ENCODE measurements at regions not wholly inside any gene's neighbourhood (a gene's known extent, or its start where the extent isn't known, plus 50 kb on each side); places are given as distances from the start of the nearest gene placed in this dataset.

DNA sequence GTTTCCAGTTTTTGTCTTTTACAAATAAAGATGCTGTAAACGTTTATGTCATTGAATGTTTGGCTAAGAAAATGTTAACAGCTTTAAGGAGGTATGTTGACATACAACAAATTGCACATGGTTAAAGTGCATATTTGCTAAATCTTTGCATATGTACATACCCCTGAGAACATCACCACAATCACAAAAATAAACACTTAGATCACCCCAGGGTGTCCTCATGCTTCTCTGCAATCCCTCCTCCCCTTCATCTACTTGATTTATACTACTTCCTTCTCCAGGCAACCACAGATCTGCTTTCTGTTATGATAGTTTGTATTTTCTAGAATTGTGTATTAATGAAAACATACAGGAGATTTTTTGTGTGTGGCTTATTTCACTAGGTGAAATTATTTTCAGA lies 209.5 kb downstream of the GLRX3 start:
- Histone ChIP-seq H3K4me3 (no peak overlapping the region), H3K4me1 (no peaks in the 10 kb centered on the region), H3K9me3 (no peaks in the 10 kb centered on the region), H3K4me2 (no peak overlapping the region), H3K27ac (no peak overlapping the region)
- POLR2A ChIA-PET: no interaction called here
- DNase-seq (ENCODE audit: low read depth in 1 of 2, low spot score in 1 of 2): no peak
- TF ChIP-seq POLR2AphosphoS2 (conservative IDR thresholded peaks at IDR 0.05; ENCODE audit: low read length): no peak
- 0% methylated on average over 1 of the region's 1 CpG for WGBS (ENCODE audit: missing lambda C conversion rate)
- CTCF ChIA-PET: no interaction called here
- FAIRE-seq: no peak
- ATAC-seq: no peak

DNA sequence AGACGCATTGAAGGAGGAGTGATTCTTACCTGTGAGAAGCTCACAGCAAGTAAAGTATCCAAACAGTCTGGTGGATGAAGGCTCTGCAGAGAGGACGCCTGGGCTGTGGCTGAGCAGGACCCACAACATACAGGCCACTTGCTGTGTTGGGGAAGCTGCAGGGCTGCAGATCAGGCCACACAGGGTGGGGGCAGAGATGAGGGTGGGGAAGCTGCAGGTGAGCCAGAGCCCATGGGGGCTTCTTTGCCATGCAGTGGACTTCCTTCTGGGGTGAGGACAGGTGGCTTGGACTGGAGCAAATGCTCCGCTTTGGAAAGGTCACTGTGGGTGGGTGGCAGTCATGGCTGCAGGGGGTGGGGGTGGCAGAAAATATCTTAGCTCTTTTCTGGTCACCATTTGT lies 214.8 kb downstream of the GLRX3 start:
- FAIRE-seq (no peak), DNase-seq (ENCODE audit: low read depth in 1 of 2, low spot score in 1 of 2) (no peak), ATAC-seq (no peak)
- no peak for TF ChIP-seq SREBF2 (IDR thresholded peaks at IDR 0.05)
- no peak for TF ChIP-seq PHF8 (IDR thresholded peaks at IDR 0.05; ENCODE audit: borderline replicate concordance, low read depth)
- no peak for TF ChIP-seq JUN (IDR thresholded peaks at IDR 0.05)
- no peak for TF ChIP-seq RFX5 (IDR thresholded peaks at IDR 0.05)
- TF ChIP-seq ESRRA (IDR thresholded peaks at IDR 0.05; ENCODE audit: borderline replicate concordance, low read length): no peak
- Histone ChIP-seq H3K27ac (no peak overlapping the region), H3K4me1 (no peaks in the 10 kb centered on the region), H3K4me3 (no peak overlapping the region), H3K9me3 (no peaks in the 10 kb centered on the region), H3K4me2 (no peak overlapping the region)
- CTCF ChIA-PET: no interaction called here
- POLR2A ChIA-PET: no interaction called here
- 0% methylated on average over 3 of the region's 3 CpGs for WGBS (ENCODE audit: missing lambda C conversion rate)

DNA sequence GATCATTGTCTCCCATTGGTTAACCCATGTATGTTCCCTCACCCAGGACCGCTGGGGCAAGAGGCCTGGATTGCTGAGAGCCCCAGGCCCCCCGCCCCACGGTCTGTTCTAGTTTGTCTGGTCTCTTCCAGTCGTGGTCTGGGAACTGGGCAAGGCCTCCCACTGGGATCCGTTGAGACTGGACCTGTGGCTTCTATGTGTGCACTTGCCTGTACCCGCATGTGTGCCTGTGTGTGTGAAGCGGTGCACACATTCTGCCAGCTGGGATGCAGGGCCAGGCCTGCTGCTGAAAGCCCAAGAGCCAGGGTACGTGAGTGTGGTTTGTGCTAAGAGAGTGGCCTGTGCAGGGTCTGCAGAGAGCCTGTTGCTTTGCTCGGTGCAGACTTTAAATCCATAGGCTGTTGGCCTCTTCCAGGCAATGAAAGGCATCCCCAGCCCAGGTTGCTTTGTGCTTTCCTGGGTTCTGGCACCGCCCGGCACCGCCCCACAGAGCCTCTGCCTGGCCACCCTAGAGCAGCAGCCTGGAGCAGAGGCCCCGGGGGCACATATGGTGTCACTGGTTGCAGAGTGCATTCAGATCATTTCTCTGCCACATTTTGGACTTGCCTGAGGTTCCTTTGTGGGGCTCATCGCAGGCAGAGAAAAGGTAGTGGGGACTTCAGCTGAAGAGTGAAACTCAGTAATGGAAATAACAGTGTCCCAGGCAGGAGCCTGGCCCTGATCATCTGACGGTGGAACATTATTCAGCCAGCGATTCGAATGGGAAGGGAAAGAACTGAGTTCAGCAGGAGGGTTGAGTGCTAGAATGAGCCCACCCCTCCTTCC lies 215.5 kb downstream of the GLRX3 start:
- Histone ChIP-seq H3K9me3 (no peaks in the 10 kb centered on the region), H3K4me3 (no peak overlapping the region), H3K27ac (no peak overlapping the region), H3K4me1 (no peaks in the 10 kb centered on the region), H3K4me2 (no peak overlapping the region)
- WGBS (ENCODE audit: missing lambda C conversion rate): 21% methylated on average over 14 of the region's 17 CpGs
- no peak for FAIRE-seq
- no peak for ATAC-seq
- ChIA-PET CTCF (no interaction called here), POLR2A (no interaction called here)
- TF ChIP-seq CEBPB (IDR thresholded peaks at IDR 0.05): no peak
- no peak for TF ChIP-seq MYC (IDR thresholded peaks at IDR 0.05; ENCODE audit: borderline replicate concordance, low read length)
- TF ChIP-seq EHMT2 (IDR thresholded peaks at IDR 0.05; ENCODE audit: low read depth): no peak
- DNase-seq (ENCODE audit: low read depth in 1 of 2, low spot score in 1 of 2): no peak

DNA sequence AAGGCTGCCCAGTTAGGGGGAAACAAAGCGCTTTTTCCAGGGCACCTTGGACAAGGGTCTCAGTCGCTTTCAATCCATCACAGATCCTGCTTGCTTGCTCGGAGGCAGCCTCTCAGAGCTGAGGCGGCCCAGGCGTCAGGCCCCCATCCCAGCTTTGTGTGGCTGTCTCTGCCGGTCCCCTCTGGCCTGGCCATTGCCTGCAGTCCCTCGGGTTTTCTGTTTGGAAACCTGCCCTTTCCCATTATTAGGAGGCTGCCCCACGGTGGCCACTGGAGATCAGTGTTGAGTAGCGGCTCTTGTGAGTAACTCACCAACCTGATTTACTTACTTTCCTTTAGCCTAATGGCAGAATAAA lies 216.1 kb downstream of the GLRX3 start:
- H3K4me3 ChIP-seq: no peak overlapping the region
- no peak for DNase-seq (ENCODE audit: low read depth in 1 of 2, low spot score in 1 of 2)
- no peak overlapping the region for H3K4me2 ChIP-seq
- WGBS (ENCODE audit: missing lambda C conversion rate): under 1% methylated on average over 9 of the region's 9 CpGs
- no peaks in the 10 kb centered on the region for H3K4me1 ChIP-seq
- no peaks in the 10 kb centered on the region for H3K9me3 ChIP-seq
- TF ChIP-seq EHF (CRISPR knock-in tag; IDR thresholded peaks at IDR 0.05) (no peak), HEYL (CRISPR knock-in tag; IDR thresholded peaks at IDR 0.05) (no peak), ZC3H11A (IDR thresholded peaks at IDR 0.05) (no peak), TFCP2L1 (CRISPR knock-in tag; IDR thresholded peaks at IDR 0.05) (no peak), HOXB13 (CRISPR knock-in tag; IDR thresholded peaks at IDR 0.05; ENCODE audit: low read depth) (no peak), RNF2 (IDR thresholded peaks at IDR 0.05; ENCODE audit: borderline replicate concordance, low read depth) (no peak), ESRRA (IDR thresholded peaks at IDR 0.05; ENCODE audit: borderline replicate concordance, low read length) (no peak), POLR2A (IDR thresholded peaks at IDR 0.05; ENCODE audit: low read length) (no peak), EP300 (IDR thresholded peaks at IDR 0.05) (no peak), CBX2 (IDR thresholded peaks at IDR 0.05; ENCODE audit: borderline replicate concordance, low read depth) (no peak), NPAS2 (CRISPR knock-in tag; IDR thresholded peaks at IDR 0.05; ENCODE audit: borderline replicate concordance) (no peak), HOXA7 (CRISPR knock-in tag; IDR thresholded peaks at IDR 0.05) (no peak), BHLHE40 (IDR thresholded peaks at IDR 0.05; ENCODE audit: low read depth, low read length) (no peak), ZNF302 (CRISPR knock-in tag; IDR thresholded peaks at IDR 0.05) (no peak)
- TF ChIP-seq, protein P1, sequence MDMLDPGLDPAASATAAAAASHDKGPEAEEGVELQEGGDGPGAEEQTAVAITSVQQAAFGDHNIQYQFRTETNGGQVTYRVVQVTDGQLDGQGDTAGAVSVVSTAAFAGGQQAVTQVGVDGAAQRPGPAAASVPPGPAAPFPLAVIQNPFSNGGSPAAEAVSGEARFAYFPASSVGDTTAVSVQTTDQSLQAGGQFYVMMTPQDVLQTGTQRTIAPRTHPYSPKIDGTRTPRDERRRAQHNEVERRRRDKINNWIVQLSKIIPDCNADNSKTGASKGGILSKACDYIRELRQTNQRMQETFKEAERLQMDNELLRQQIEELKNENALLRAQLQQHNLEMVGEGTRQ (IDR thresholded peaks at IDR 0.05): no peak
- TF ChIP-seq, protein P2, sequence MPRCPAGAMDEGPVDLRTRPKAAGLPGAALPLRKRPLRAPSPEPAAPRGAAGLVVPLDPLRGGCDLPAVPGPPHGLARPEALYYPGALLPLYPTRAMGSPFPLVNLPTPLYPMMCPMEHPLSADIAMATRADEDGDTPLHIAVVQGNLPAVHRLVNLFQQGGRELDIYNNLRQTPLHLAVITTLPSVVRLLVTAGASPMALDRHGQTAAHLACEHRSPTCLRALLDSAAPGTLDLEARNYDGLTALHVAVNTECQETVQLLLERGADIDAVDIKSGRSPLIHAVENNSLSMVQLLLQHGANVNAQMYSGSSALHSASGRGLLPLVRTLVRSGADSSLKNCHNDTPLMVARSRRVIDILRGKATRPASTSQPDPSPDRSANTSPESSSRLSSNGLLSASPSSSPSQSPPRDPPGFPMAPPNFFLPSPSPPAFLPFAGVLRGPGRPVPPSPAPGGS (IDR thresholded peaks at IDR 0.05): no peak
- TF ChIP-seq, protein P3, sequence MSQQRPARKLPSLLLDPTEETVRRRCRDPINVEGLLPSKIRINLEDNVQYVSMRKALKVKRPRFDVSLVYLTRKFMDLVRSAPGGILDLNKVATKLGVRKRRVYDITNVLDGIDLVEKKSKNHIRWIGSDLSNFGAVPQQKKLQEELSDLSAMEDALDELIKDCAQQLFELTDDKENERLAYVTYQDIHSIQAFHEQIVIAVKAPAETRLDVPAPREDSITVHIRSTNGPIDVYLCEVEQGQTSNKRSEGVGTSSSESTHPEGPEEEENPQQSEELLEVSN (IDR thresholded peaks at IDR 0.05; ENCODE audit: borderline replicate concordance, low read depth): no peak
- TF ChIP-seq, protein P4, sequence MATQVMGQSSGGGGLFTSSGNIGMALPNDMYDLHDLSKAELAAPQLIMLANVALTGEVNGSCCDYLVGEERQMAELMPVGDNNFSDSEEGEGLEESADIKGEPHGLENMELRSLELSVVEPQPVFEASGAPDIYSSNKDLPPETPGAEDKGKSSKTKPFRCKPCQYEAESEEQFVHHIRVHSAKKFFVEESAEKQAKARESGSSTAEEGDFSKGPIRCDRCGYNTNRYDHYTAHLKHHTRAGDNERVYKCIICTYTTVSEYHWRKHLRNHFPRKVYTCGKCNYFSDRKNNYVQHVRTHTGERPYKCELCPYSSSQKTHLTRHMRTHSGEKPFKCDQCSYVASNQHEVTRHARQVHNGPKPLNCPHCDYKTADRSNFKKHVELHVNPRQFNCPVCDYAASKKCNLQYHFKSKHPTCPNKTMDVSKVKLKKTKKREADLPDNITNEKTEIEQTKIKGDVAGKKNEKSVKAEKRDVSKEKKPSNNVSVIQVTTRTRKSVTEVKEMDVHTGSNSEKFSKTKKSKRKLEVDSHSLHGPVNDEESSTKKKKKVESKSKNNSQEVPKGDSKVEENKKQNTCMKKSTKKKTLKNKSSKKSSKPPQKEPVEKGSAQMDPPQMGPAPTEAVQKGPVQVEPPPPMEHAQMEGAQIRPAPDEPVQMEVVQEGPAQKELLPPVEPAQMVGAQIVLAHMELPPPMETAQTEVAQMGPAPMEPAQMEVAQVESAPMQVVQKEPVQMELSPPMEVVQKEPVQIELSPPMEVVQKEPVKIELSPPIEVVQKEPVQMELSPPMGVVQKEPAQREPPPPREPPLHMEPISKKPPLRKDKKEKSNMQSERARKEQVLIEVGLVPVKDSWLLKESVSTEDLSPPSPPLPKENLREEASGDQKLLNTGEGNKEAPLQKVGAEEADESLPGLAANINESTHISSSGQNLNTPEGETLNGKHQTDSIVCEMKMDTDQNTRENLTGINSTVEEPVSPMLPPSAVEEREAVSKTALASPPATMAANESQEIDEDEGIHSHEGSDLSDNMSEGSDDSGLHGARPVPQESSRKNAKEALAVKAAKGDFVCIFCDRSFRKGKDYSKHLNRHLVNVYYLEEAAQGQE (IDR thresholded peaks at IDR 0.05): no peak
- POLR2A ChIA-PET: no interaction called here
- CTCF ChIA-PET: no interaction called here
- FAIRE-seq: no peak
- no peak for ATAC-seq
- H3K27ac ChIP-seq: no peak overlapping the region

Data from A549 (cell line).